DMS153 (cell line): ENCODE measurements at regions not wholly inside any gene's neighbourhood (a gene's known extent, or its start where the extent isn't known, plus 50 kb on each side); places are given as distances from the start of the nearest gene placed in this dataset.

Experiments used
- DNase-seq: peaks from one replicate; lab custom pipeline; 2025; lab: John Stamatoyannopoulos, UW

DNA sequence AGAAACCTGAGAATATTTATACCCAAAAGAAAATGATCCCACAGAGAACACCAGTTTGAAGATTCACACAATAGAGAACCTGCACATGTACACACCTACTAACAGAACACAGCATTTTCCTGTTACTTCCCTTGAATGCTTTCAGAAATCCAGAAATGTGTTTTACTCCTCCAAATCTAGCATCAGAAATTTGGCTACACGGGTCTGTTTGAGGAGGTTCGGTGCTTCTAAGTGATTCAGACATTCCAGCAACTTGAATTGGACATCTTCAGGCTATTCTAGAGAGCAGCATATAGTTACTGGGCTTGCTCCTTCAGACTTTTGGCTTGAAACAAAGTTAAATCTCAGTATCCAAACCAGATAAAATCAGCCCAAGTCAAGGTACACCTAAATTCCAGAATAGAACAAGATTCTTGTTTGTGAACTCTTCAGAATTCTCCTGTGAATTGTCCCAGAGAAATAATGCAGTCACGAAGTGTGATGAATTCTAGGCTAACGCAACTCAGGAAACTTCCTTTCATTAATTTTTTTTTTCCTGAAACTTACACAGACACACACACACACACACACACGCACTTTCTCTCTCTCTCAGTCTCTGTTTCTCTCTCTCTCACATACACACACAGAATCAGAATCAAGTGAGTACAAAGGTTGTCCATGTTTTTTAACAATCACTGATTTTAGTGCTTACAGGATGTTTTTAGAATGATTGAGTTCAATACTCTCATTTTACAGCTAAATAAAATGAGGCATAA lies 278.4 kb upstream of the SNX7 start:
- DNase-seq: no peak

DNA sequence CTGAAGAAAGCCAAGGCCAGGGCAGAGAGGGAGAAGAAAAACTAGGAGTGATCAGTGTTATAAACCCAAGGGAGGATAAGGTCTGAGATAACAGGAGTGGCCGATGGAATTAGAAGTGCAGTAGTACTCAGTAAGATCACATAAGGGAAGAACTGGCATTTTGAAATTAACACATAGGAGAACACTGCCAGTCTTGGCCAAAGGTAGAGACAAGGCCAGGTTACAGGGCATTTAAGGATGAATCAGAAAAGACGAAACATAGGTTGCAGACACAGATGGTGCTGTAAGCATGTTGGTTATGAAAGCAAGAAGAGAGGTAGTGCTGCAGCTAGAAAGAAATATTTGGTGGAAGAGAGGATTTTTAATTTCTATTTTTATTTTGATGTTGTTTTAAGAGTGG lies 278.9 kb upstream of the SNX7 start:
- no peak for DNase-seq

GRCh38 chr1:98374098-98374497 lies 287.4 kb upstream of the SNX7 start:
- DNase-seq: no peak

DNA sequence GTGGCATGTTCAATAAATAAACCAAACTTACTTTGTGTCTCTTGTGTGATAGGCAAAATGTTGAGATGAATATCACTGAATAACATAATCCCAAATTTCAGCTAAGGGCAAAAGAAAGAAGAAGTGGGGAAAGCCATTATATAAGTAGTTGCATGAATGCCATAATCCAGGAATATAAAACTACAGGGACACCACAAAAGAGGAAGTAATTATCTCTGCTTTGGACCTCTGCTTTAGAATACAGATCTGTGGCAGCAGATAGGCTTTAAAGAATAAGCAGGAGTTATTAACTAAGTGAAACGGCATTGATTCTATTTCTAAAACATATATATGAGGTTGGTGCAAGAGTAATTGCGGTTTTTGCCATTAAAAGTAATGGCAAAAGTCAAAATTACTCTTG lies 288.5 kb upstream of the SNX7 start:
- DNase-seq: no peak

- peak; percentile 44 for DNase-seq
These were observed 289.8 kb upstream of the SNX7 start for GRCh38 chr1:98371764-98372163.

DNA sequence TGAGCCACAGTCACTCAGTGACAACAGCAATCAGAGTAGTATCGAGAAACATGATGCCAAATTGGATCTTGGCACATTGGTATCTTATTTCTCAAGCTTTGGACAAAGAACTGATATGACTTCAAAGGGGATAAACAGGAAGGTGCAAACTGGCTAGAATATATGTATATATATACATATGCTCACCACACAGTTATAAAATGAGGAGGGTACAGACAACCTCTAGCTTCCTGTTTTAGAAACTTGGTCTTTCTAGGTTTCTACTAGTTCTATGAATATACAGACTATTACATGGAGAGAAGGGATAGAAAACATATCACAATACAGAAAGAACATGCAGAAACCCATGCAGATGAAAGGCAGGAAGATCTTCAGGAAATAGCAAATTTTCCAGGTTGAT lies 292.1 kb upstream of the SNX7 start:
- no peak for DNase-seq

DNA sequence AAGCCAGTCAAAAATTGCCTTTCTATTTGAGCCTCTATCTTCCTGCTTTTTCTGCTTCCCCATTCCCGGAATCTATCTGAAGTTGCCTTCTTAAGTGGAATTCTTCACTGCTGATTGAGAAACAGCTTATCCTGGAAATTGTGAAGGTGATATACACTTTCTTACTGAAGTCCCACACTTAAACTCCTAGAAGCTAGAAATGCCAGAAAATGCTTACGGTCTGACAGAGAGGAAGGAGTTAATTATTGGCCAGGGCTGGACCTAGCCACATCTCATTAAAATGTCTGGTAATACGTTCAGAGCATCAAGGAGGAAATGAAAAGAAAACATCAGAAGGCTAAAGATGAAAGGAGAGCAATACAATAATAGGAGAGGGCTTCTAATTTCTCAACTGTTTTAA lies 292.5 kb upstream of the SNX7 start:
- no peak for DNase-seq

- no peak for DNase-seq
These were observed 294.1 kb upstream of the SNX7 start for GRCh38 chr1:98367426-98367825.

DNA sequence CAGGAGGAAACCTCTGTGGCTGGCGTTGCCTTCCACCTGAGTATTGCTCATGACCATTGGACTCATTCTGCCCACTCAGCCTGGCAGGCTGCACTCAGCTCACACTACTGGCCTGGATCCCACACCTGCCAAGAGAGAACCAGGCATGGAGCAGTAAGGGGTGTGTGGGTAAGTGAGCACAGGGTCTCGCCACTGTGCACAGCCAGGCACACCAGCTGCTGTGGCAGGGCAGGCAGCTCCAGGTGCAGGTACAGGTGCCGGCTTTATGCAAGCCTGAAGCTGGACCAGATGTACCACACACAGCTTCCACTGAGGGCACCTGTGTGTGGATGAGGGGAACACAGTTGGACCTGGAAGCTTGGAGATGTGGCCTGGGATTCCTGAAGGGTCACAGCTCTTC lies 295.2 kb upstream of the SNX7 start:
- no peak for DNase-seq

DNA sequence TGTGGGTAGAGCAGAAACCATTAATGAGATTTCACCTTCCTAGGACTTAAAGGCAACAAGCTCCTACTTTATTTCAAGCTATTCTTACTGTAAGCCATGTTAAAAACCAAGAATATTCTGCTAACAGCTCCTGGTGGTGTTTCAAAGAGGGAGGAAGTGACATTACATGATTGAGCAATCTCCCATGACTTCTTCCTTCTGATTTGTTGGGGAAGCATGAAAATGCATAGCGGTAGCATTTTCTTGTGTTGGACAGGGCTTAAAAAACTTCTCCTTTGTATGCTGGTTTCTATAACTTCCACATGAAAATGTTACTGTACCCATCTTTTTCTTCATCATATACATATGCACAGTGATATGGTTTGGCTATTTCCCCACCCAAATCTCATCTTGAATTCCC lies 297.0 kb upstream of the SNX7 start:
- no peak for DNase-seq

- DNase-seq: no peak
These were observed 300.7 kb upstream of the SNX7 start for GRCh38 chr1:98360864-98361263.

DNA sequence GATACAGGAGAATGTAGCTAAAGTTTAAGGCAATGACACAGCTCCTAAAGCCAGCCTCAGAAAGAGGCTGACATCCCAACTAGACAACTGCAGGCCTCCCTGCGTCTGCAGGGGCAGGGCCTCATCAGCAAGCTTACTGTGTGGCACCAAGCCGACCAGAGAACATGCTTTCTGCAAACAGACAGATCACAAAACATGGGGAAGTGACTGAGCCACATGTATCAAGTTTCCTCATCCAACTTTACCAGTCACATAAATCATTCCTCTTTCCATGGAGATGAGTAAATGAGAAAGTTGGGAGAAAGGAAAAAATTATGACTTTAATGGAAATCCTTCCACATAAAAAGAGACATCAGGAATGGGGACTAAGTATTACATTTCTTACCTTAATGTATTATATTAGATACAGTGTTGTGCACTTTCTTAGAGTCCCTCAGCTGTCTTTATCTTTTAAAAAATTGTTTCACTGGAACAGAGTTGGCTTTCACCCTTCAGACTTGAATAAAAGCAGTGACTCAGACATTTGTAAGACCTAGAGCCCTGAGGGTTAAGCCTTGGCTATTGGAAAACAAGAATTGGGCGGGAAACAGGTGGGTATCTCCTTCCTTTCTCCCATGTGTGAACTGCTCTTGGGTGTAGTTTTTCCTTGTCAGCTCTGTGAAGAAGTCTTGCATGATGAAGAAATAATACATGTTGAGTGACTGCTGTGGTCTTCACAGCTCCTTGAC lies 305.7 kb upstream of the SNX7 start:
- DNase-seq: peak; percentile 65

DNA sequence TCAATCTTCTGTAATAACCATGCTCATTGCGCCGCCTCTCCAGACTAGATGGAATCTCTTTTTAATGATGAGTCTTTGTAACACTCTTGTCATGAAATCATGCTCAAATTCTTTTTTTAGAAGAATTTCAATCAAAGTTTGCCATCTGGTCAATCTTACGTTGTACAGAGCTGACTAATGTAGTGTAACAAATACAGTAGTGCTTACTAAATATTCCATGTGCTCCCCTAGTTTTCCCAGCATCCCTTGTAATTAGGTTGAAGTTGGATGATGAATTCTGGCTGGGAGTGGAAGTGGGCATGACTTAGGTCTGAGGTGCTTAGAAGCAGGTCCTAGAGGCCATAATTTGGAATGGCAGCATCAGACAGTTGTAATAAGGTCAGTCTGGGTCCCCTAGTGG lies 309.1 kb upstream of the SNX7 start:
- DNase-seq: no peak

- no peak for DNase-seq
These were observed 310.0 kb upstream of the SNX7 start for GRCh38 chr1:98351561-98351960.

GRCh38 chr1:98345417-98345816 lies 316.1 kb upstream of the SNX7 start:
- DNase-seq: no peak

DNA sequence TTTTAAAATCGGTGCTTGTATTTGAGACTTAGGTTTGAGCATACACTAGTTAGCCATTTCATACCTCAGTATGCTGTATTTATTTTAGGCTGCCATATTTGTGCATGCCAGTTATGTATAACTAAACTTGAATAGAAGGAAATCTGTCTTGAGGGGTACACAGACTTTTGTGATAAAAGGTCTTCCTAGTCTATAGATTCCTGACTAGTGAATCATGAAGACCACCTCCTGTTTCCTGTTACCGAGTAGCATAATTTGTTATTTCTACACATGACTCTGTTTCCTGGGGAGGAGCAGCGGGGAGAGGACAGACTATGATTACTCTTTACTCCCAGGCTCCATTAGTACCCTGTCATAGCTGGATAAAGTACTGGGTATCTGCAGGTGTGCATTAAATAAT lies 316.8 kb upstream of the SNX7 start:
- no peak for DNase-seq

DNA sequence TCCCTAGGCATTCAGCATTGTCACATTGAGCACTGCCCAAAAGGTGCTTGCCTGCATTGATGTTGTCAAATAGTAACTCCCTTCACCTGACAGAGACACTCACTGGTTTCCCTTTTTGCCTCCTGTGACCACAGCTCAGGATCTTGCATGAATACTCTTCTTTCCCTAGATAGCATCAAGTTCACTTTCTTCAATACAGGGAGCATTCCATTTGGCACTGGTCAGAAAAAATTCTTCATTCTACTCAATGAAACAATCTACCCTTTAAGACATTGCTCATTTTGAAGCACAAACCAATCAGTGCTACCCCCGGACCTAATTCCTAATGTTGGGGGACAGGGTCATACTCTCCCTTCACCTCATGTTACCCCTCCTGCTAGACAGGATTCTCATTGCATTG lies 319.0 kb upstream of the SNX7 start:
- no peak for DNase-seq

DNA sequence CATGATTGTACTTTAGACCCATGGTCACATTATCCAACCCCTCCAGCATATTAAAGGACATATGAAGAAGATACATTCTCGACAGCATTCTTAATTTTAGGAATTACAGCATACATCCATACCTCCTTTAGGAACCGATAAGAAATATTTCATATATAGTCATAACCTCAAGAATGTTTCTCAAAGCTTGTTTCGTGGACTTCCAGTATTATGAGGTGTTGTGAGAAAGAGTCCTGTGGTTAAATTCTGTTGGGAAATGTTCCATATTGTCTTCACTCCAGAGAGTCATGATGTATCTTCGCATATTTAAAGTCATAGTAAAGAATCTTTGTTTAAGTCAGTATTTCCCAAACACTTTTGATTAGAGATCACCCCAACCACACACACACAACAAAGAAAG lies 321.0 kb upstream of the SNX7 start:
- DNase-seq: no peak

GRCh38 chr1:98336472-98337083 lies 324.9 kb upstream of the SNX7 start:
- no peak for DNase-seq

GRCh38 chr1:98333936-98334335 lies 327.6 kb upstream of the SNX7 start:
- no peak for DNase-seq

DNA sequence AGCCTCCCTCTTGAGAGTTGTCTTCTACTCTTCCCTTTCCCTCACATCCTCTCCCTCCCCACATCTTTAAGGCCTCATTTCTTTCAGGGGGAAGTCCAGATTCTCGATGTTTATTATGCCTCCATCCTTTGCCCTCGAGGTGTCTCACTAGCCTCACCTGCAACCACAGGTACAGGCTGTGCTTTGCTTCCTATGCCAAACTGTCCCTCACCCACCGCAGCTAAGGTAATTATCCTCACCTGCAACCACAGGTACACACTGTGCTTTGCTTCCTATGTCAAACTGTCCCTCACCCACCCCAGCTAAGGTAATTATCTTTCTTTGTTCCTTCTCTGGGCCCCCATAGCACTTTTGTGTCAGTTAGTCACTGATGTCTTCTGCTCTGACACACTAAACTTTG lies 328.1 kb upstream of the SNX7 start:
- DNase-seq: no peak

DNA sequence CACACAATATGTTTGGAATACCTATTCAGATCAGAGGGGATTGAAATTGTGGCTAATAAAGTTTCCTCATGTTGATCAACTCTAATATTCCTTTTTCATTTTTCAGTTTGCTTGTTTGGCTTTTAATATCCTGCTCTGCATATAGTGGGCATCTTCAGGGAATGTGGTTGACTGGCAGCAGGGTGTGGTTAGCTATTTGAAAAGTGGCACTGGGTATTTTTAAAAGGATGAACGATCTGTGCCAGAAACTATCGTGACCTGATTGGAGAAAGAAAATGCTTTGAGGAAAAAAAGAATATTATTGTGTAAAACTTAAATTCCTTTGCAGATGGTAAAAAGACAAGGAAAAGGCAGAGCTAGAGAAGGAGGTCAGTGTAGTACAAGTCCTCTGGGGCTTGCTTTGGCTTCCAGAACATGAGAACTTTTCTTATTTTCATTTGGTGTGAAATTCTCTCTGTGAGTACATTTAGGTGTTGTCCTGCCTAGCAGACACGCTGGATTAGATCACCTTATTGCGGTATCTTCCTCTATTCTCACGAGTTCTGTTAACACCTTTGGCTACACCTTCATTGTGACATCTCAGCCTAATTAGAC lies 329.7 kb upstream of the SNX7 start:
- DNase-seq: no peak

DNA sequence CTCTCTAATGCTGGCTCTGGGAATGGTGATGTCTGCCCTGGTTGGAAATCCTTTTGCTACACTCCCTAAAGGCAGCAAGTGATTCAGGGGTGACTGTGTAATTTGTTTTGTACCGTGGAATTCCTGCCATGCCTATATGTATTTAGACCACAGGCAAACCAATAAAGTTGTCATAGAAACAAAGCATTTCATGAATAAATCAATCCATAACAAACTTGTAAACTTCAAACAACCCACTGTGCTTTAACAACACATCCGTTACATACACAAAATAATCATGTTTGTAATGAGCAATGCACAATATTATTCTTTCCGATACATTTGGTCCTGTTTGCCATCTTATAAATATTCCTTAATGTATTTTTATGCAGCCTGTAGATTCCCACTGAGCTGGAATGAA lies 330.3 kb upstream of the SNX7 start:
- DNase-seq: no peak
